NCI-H82 (cell line): ENCODE measurements at regions not wholly inside any gene's neighbourhood (a gene's known extent, or its start where the extent isn't known, plus 50 kb on each side); places are given as distances from the start of the nearest gene placed in this dataset.

Experiments used
- DNase-seq: peaks from one replicate; lab custom pipeline; 2025; lab: John Stamatoyannopoulos, UW

DNA sequence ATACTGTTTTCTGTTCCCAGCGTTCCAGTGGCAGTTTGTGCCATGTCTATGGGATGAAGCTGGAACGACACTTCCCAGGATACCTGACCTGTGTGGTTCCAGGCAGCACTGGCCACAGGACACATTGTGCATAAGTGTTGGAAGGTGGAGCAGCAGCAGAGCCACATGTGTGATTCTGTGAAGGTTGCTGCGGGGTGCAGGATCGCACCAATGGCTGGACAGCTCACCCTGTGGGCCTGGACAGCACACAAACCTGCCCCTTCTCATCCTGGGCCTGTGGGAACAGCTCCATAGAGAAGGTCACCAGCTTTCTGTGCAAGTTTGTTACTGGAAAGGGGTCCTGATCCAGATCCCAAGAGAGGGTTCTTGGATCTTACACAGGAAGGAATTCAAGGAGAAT lies 252.2 kb upstream of the RAB6C start:
- no peak for DNase-seq

DNA sequence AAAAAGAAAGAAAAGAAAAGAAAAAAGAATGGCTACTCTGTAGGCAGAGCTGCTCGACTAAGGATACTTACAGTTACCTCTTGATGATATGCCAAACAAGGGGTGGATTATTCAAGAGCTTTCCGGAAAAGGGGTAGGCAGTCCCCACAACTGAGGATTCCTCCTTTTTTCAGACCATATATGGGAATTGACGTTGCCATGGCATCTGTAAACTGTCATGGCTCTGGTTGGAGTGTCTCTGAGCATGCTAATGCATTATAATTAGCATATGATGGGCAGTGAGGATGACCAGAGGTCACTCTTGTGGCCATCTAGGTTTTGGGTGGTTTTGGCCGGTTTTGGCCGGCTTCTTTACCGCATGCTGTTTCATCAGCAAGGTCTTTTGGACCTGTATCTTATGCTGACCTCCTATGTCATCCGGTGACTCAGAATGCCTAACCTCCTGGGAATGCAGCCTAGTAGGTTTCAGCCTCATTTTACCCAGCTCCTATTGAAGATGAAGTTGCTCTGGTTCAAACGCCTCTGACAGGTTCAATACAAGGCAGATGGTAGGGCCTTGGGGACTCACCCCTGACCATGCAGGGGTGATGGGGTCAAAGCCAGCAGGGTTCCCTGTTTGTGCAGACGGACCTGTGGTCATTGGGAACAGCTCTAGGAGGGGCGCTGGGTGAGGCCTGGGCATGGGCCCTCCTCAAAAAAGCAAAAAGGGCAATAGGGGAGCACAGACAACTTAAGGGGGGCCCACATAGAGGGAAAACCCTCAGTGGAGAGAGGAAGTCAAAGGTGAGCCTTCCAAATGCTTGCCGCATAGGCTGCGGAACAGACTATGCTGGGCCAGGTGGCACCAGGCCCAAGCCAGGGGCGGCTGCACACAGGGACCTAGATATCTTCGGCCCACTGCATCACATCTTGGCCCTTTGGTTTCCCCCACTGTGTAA lies 251.2 kb upstream of the RAB6C start:
- no peak for DNase-seq

DNA sequence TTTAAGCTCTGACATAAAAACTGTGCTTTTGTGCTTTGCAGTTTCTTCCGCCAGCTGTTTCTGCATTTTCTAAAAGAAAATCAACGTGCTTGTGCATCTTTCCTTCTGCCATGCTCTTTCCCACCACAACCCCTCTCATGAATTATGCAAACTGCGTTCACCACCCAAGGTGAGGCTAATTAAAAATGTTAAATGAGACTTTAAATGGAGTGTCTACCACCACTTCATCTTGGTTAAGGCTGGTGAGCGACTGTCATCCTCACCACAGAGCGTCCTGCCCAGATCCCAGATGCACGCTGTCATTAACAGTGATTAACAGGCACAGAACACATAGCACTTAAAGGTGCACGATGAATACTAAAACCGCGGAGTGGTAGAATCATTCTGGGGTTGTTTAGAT lies 250.5 kb upstream of the RAB6C start:
- no peak for DNase-seq

DNA sequence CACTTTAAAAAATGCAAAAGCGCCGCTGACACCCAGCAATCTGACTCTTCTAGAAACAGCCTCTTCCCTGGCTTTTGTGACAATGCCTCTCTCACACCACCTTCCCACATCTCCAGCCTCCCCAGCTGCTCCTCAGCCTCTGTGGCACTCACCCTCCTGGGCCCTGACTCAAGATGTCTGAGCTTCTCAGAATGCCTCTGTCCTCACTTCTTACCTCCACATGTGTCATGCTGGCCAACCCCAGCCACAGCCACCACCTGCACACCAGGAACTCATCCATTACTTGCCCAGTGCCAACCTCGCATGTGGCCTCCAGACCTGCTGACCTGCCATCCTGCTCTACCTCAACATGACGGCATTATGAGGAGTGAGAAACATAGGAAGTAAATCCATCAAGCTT lies 249.8 kb upstream of the RAB6C start:
- no peak for DNase-seq

DNA sequence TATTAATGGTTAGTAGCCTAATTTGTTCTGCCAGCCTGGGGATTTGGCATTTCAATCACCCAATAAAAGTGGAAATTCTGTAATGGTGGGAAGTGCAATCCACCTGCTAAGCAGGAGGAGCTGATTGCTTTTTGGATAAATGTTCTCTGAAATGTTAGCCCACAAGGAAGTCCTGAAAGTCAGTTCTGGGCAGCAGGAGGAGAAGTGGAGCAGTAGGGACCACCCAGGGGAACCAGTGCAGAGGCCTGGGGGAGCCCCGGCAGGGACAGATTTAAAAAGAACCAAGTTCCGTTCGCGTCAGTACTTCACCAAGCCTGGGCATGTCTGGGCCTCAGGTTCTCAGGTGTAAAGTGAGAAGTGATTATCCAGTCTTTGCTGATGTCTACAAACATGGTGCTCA lies 248.5 kb upstream of the RAB6C start:
- no peak for DNase-seq

DNA sequence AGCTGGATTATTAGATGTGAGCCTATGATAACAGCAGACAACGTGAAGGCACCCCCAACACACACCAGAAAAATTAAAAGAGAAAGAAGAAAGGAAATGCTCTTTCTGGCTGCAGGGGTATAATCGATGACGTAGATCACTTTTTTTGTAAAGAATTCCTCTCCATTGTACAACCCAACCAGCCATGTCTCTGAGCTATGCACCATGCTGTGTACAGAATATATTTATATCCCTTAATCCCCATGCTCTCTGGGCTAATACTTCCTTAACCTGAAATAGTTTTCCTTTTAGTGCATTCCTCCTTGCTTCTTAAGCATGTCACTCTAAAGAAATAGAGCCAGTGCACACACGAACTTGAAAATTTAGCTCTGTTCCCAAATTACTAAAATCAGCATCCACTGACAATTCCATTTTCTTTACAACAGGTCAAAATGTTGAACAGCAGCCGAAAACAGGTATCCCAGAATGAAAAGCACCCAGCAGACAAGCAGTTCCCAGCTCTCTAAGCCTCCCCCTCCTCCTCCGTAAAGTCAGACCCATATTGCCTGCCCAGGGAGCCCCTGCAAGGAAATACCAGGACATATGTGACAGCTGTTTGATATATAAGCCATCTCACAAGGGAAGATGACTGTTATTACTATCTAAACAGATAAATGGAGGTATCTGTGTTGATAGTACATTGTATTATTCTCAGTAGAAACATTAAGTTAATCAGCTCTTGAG lies 247.4 kb upstream of the RAB6C start:
- no peak for DNase-seq

DNA sequence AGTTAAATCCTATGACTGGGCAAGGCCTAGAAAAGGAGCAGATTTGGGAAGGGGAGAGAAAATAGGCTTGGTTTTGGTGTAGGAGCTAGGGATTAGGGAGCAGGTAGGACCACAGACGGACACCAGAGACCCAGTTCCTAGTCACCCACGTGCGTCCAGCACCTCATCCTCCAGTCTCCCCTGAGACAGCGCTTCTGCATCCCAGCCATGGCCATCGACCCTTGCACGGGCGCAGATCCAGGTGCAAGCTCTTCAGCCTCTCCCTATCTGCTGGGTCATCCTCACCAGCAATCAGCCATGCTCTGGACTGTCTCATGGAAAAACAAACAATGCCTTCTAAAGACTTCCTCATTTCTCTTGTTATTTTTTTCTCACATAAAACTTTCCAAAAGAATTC lies 246.8 kb upstream of the RAB6C start:
- DNase-seq: no peak

DNA sequence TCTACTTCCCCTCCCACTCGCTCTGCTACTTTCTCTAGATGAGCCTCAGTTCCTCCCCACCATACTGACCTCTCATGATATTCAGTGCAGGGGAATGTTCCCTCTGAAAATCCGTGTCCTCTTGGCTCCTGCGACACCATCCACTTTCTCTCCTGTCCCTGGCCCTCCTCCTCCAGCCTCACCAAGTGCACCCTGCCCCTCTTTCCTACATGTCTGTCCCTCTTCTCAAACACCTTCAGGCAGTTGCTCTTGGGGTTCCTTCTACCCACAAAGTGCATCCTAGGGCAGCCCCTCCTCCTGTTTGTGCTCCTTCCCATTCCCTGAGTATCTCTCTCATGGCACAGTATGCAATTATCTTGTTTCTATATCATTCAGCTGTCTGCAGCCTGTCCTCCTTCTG lies 246.4 kb upstream of the RAB6C start:
- no peak for DNase-seq

DNA sequence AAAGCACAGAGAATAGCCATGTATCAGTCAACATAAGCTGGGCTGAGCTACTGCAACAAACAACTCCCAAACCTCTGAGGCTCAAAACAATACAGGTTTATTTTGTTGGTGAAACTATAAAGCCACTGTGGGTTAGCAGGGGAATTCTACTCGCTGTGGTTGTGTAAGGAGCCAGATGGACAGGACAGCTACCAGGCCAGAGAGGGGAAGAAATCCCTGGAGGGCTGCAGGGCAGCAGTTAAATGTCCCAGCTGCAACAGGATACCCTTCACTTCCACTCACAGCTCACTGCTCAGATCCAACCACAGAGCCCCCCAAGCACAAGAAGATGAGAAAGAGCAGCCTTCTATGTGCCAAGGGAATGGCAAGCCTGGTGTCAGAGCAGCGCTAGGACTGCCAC lies 245.9 kb upstream of the RAB6C start:
- no peak for DNase-seq

DNA sequence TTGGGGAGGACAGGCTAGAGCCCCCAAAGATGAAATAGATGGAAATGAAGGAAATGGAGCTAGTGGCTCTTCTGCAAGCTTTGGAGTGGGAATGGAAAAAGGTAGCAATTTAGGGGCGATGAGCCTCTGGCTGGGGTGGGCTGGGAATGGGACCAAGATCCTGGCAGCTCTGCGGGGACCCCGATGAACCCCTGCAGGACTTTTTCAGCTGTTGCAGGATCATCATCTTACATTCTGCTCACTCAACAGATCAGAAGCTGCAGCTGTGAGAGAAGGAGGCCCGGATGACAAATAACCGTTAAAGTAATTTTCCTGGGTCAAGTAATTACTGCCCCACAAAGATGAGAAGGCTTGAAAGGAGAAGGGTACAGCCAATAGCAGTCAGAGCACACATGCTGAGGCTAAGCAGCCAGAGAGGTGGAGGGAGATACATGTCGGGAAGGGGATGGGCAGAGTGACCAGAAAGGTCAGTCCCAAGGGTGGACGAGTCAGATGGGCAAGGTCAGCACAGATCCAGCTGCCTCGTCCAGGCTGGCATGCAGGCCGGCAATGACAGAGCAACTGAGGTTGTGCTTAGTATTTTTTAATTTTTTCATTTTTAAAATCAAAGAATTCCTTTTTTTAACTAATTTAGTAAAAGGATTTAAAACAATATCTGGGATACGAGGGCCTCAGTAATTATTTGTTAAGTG lies 245.0 kb upstream of the RAB6C start:
- DNase-seq: no peak

DNA sequence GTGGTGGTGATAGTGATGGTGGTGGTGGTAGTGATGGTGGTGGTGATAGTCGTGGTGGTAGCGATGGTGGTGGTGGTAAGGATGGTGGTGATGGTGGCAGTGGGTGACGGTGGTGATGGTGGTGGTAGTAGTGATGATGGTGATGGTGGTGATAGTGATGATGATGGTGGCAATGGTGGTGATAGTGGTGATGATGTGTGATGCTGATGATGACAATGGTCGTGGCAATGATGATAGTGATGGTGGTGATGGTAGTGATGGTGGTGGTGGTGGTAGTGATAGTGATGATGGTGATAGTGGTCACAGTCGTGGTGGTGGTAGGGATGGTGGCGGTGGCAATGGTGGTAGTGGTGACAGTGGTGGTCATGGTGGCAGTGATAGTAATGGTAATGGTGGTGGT lies 243.9 kb upstream of the RAB6C start:
- no peak for DNase-seq

DNA sequence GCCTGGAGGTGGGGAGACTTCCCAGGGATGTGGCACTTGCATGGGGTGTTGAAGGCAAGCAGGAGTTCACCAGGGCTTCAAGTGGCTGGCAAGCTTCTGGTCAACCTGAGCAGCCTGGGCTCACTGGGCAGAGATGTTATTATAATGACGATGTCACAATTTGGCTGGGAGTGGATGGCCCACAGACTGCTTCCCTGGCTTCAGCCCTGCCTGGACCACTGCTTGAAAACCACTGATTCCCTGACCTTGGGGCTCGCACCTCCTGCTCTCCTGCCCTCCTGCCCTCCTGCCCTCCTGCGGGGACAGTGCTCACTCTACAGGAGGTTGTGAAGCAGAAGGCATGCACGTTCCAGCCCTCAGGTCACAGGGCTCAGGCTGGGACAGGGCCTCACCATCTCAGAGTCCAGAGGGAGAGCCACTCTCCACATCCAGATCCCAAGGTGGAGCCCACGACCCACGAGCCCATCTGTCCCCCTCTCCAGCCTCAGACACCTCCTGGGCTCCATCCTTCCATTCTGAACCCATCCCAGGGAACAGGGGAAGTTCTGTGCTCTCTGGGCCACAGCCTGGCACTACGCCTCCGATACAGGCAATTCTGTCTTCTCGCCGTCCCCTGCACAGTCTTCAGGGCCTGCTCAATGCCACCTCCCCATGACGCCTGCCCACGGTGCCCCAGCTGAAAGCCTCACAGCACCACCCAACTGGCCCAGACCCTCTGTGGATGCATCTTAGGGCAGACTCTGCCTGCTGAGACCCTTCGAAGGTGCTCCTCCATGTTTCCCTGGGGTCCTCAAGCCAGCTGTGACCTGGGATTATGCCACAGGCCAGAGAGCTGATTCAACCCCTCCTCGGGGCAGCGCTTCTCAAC lies 241.6 kb upstream of the RAB6C start:
- DNase-seq: no peak

DNA sequence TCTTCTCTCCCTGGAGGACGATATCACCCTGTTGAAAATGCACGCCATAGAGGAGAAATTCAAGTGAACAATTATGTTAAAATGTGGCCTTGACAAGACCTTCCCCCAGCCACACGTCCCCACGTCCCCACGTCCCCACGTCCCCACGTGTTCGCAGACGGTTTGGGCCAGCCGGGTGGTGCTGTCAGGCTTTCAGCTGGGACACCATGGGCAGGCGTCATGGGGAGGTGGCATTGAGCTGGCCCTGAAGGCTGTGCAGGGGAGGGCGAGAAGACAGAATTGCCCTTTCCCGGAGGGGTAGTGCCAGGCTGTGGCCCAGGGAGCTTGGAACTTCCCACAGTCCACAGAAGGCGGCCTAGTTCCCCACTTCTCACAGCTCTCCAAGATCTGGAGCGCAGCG lies 240.7 kb upstream of the RAB6C start:
- DNase-seq: no peak

DNA sequence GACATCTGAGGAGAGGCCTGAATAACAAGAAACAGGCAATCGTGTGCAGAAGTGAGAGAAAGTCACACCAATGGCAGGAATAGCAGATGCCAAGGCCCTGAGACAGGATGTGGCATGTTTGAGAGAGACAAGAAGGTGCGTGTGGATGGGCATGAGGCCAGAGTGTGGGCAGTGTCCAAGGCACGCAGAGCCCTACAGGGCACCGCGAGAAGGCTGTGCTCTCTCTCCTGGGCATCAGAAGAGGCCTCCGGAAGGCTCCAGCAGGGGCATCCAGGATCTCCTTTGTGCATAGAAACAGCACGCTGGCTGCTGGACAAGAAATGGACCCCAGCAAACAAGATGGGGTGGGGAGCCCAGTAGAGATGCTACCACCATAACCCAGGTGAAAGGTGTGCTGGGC lies 239.0 kb upstream of the RAB6C start:
- DNase-seq: no peak

DNA sequence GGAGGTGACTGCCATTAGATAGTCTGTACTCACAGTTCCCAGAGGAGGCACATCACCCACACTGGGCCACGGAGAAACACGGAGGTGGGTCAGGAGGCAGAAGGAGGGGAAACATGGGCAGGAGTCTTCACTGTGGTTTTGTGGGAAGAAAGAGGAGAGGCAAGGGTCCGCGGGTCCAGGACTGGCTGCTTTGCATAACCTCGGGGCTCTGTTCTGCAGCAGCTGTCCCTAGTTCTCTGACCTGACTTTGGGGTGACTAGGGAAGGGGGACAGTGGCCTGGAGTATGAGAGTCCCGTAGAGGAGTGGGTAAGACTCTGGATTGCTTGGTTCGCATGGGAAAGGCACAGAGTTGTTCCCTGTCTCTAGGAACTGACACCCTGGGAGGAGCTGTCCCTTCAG lies 238.3 kb upstream of the RAB6C start:
- DNase-seq: no peak

DNA sequence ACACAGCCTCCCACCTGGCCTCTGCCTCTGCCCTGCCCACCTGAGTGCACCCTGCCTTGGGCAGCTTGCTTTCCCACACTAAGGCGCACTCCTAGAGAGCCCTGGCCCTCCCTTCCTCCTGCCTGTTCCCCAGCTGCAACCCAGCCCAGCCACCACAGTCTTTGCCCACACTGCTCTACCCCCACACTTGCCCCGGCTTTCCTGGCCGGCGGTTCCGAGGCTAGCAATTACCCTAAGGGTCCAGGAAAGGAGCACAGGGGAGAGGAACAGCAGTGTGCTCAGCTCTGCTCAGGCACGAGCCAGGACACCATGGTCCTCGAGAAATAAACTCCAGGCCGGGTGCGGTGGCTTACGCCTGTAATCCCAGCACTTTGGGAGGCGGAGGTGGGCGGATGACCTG lies 237.8 kb upstream of the RAB6C start:
- no peak for DNase-seq

DNA sequence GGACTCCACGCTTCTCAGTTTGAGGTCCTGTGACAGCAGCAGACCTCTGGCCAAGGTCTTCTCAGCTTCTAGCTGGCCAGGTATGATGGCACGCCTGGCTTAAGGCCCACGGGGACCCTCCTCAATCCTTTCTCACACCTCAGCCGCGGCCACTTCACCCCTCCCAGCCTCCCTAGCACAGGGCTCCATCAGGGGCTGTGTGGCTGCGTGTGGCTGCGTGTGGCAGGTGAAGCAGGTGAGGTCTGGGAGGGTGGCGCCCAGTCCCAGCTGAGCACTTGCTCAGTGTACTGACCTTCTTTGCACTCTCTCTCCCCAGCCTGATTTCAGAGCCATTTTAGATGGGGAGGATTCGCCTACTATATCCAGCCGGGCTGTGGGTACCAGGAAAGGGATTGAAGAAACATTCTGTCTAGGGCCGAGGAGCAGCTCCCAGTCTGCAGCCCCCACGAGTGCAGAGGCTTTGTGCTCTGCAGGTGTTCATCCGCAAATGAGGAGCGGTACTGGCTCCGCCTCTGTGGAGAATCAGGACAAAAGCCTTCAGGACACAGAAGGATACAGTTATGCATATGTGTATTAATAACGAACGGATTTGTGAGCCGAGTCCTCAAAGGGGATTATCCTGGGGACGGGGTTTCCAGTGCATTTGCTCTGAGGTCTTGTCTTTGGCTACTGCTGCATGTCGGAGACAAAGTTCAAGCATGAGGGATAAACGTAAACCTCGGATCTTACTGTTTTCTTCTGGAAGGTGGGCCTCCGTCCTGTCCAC lies 236.9 kb upstream of the RAB6C start:
- no peak for DNase-seq

DNA sequence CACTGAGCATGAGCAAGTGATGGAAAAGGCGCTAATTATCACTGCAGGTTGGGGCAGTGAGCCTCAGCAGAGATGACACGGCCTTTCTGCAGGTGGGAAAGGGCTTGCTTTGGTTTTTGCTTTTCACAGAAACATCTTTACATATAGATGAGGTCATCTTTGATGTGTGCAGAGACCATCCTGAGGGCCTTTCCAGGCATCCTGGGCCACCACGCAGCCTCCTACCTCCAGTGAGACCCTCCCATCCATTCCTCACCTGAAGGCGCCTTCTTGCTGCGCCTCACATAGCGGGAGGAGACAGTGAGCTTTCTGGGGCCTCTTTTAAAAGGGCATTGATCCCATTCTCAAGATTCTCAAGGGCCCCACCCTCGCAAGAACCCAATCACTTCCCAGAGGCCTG lies 235.3 kb upstream of the RAB6C start:
- DNase-seq: no peak

DNA sequence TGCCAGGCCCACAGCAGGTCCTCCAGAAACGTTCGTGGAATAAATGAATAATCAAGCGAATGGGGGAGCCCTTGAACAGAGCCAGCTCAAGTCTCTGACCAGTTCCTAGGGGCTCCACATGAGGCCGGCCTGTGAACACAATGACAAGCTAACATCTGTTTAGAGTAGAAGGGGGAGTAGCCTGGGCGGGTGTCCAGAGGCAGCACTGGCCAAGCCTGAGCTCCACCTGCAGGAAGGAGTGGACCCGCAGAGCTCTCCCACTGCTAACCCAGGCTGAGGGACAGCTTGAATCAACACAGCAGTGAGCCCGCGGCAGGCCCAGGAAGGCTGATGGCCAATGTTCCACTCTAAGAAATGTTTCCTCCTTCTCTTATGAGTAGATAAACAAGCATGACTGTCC lies 234.8 kb upstream of the RAB6C start:
- no peak for DNase-seq

DNA sequence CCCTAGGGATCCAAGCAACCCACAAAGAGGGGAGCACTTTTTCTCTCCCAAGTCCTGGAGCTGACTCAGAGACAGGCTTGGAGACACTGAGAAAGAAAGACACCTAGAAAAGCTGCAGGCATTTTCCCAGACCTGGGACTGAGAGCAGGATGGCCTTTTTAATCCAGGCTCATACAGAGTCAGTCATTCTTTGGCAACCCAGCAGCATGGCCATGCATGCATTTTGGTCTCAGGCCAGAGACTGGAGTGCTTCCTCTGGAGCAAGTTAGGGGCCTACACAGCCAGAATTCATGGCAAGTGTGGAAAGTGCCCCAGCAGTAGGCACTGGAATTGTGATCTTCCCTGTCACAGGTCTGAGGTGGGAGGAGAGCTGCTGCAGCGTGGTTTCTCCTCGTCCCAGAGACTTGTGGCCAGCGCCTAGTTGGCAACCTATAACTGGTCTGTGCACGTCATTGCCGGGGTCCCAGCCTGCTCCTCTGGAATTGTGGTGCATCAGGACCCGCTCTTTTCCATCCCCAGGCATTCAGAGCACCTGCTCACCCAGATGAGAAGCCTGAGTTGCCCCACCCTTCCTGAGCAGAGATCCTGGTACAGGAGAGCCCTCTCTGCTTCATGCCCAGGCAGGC lies 231.9 kb upstream of the RAB6C start:
- no peak for DNase-seq

DNA sequence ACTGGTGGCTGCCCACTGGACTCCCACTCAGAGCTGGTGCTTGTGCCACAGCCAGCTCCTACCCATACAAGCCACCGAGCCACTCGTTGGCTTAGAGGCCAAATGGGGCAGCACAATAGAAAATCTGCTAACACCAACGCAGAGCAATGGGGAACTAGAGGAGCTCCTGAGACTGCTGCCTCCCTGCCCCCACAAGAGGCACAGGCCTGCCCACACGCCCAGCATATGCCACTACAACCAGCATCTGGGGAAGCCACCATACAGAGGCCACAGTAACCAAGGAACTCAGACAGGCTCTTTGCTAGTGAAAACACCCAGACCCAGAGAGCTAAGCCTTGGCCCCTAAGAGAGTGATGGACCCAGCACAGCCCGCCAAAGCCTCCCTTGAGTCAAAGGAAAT lies 231.2 kb upstream of the RAB6C start:
- no peak for DNase-seq
